ENCODE measurements at regions not wholly inside any gene's neighbourhood (a gene's known extent, or its start where the extent isn't known, plus 50 kb on each side); places are given as distances from the start of the nearest gene placed in this dataset.
"Not testable (repeated sequence)": the region's sequence is repeated elsewhere in the genome, so short reads cannot be mapped to it uniquely, and the experiment has no call there.

DNA sequence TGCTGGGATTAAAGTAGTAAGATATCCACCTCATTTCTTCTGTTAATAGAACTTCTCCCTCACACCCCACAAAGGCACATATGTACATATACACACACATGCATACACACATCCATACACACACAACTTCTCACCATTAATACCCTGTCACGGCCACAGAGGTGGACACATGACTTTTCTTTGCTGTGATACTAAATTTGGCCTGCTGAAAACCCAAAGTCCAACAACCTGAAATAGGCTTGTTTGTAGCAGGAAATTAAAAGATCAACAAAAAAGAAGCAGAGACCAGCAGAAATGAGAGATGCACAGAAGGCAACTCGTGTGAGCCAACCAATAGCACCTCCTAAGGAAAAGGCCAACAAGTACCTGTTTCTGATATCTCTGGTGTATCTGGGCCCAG, 128.7 kb upstream of the PCGF5 start:
- no peak for DNase-seq

DNA sequence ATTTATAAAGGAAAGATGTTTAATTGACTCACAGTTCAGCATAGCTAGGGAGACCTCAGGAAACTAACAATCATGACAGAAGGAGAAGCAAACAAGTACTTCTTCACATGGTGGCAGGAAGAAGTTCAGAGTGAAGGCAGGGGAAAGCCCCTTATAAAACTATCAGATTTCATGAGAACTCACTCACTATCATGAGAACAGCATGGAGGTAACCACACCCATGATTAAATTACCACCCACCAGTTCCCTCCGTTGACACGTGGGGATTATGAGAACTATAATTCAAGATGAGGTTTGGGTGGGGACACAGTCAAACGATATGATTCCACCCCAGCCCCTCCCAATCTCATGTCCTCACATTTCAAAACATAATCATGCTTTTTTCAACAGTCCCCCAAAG, 124.2 kb upstream of the PCGF5 start:
- no peak for DNase-seq

DNA sequence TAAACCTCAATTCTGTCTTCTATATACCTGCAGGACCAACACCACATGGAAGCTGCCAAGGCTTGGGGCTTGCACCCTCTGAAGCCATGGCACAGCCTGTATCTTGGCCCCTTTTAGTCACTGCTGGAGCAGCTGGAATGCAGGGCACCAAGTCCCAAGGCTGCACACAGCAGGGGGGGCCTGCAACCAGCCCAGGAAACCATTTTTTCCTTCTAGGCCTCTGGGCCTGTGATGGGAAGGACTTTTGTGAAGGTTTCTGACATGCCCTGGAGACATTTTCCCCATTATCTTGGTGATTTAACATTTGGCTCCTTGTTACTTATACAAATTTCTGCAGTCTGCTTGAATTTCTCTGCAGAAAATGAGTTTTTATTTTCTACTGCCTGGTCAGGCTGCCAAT, 123.2 kb upstream of the PCGF5 start:
- DNase-seq = no peak

DNA sequence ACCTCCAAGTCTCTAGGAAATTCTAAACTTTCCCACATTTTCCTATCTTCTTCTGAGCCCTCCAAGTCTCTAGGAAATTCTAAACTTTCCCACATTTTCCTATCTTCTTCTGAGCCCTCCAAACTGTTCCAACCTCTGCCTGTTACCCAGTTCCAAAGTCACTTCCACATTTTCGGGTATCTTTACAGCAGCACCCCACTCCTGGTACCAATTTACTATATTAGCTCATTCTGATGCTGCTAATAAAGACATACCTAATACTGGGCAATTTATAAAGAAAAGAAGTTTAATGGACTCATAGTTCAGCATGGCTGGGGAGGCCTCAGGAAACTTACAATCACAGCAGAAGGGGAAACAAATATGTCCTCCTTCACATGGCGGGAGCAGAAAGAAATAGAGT, 122.4 kb upstream of the PCGF5 start:
- not testable (repeated sequence) for DNase-seq

DNA sequence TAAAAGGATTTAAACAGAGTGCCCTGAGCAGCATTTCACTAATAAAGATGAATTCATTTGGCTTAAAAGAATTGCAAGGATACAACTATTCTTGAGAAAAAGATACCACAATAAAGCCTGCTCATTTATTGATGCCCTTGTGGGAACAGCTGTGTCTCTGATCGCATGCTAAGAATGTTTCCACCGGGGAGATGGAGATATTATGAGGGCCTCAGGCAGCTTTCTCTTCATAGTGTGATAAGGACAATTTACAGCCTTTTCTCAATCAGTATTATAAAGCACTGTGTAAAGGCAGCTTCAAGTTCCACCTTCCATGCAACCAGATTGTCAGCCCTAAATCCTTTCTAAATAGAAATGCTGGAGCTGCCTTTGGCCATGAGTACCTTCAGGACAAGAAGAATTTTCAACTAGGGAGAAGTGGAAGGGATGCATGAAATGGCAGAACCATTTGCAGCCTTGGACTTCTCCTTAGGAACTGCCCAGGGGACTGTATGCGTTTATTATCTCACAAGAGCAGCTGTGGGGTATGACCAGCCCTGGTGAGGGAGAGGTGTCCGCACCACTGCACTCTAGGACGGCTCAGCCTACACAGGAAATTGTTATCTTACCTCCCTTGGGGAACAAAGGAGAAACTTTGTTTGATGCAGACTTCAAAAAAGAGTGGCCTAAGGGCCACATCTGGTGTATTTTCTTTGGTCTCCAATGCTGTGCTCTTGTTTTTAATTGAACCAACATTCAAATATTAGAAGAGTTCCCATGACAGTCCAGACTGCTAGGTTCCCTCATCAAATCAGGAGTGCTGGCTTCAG, 116.9 kb upstream of the PCGF5 start:
- DNase-seq = no peak

DNA sequence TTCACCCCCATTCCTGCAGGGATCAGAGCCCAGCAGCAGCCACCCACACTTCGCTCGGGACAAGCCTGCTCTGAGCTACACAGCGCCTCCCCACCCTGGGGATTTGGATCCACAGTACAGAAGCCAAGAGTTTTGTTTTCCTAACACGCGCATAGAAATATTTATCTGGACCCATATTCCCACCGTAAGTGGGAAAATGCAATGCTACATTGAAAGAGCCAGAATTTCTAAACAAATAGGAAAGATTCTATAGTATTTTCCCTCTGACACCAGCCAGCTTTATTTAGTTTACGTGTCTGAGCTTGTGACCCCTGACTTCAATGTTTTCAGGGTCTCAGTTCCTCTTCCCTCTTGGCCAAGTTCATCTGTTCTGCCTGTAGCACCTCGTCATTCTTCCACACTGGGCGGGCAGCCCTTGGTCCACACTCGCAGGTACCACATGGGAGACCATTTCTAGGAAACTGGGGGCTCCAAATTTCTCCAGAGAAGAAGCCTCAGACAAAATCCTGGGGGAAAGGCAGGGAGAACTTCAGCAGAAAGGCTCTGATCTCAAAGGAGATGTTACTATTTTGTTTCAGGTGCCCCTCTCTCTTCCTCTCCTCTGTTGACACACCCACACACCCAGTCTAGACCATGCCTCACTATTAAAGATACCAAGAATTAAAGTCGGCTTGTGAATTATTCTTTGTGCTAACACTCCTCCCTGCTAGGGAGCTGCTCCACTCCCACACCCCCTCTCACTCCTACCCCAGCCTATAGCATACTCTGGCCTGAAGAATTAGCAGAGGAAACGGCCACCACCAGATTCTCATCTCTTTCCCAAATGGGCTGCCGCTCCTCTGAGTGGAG, 116.0 kb upstream of the PCGF5 start:
- DNase-seq = no peak

DNA sequence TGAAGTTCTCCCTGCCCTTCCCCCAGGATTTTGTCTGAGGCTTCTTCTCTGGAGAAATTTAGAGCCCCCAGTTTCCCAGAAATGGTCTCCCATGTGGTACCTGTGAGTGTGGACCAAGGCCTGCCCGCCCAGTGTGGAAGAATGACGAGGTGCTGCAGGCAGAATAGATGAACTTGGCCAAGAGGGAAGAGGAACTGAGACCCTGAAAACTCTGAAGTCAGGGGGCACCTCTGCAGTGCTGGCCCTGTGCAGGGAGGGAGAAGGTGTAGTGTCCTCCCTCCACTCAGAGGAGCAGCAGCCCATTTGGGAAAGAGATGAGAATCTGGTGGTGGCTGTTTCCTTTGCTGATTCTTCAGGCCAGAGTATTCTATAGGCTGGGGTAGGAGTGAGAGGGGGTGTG, 115.2 kb upstream of the PCGF5 start:
- DNase-seq = no peak

DNA sequence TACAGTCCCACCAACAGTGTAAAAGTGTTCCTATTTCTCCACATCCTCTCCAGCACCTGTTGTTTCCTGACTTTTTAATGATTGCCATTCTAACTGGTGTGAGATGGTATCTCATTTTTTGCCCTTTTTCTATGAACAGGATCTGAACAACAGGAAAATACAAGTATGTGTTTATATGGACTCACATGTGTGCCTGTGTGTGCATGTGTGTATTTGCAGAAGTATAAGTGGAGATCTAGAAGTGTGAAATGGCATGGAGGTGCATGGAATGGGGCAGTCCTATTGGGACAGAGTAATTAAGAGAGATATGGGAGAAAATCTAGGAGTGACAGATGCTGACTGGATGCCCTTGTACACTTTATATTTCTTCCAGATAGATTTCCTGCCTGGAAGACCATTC, 111.6 kb upstream of the PCGF5 start:
- no peak for DNase-seq

DNA sequence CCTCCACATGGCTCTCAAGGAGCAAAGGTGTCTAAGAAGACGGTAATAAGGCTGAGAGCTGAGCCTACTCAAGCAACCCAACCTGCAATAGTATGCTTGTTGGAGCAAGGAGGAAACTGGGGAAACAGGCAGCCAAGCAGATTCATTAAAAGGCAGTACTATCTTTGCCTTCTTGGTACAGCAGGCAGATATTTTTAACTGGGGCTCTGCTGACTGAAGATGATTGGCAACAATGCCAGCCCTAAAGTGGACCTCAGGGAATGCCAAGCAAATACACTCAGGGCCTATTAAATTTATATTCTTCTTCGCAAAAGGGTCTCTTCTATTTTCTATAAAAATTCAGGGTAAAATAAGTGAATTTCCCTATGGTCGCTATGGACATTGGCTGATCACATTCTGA, 109.4 kb upstream of the PCGF5 start:
- no peak for DNase-seq

DNA sequence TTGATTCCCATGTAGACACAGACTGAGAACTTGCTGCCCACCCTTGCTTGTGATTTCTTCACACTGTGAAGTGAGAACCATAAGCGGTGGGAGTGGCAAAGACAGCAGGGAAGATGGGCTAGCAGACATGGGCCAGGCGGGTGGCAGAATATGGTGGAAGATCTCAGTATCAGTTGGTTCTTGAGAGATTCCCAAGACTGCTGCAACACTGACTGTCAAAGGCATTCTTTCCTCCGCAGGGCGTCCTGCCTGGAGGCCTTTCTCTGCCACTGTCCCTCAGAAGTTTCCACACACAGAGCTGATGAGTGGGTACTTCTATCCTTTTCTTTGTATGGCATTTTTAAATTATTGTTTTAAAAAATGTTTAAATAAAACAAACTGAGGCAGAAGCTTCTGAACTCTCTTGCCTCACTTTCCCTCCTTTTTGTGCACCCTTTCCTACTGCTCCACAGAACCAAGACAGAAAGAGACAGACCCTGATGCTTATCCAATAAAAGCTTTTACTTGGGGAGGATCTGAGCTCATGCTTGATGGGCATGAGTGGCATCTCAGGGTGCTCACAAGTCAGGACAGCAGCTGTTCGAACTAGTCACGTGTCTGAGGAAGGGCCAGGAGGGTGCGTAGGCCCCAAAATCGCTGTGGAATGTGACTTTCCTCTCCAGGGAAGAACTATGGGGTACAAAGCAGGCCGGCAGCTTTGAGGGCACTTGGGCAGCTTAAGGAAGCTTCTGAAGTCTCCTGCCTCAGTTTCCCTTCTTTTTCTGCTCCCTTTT, 104.7 kb upstream of the PCGF5 start:
- DNase-seq = no peak

DNA sequence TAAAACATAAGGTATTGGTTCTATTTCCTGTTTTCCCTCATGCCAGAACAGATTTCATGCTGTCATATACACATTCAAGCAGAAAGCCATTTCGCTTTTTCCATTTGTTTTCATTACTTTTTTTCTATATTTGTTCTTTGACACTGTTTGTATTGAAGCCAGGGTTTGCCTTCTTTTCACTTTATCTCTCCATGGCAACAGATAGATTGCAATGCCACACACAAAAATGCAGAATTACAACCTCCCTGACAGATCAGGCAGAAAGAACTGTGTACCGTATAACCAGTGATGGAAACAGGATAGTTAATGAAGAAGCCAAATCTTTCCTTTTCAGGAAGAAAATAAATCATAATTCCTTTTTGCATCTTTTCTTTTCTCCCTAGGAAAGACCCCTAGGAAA, 103.0 kb upstream of the PCGF5 start:
- DNase-seq = no peak

DNA sequence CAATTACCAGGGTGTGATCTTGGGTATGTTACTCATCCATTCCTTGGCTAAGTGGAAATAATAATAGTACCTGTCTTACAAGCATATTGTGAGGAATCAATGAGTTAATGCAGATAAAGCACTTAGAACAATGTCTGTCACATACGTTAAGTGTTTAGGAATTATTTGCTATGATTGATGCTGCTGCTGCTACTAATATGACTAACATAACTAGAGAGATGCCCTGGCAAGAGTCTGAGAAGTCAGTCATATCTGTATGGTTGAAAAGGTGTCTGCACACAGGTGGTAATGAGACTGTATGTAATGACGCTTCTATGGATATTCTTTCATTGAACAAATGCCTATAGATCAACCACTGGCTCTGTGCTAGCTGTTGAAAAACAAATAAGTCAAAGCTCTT, 100.1 kb upstream of the PCGF5 start:
- no peak for DNase-seq

DNA sequence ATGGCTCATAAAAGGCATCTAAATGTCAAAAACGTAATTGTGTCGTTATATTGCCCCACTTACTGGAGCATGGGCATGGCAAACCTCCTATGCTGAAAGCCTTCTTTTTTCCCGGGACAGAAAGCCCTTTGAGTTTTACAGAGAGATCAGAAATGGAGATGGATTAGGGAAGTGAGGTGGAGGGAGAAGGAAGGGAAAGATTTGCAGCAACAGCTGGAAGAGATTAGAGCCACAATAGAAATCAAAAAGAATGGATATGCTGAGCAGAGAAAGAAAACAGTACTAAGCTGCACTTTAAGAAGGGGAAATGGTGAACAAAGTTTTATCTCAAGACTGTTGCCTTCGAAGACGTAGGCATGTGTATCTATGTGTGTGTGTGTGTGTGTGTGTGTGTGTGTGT, 97.2 kb upstream of the PCGF5 start:
- DNase-seq = no peak

DNA sequence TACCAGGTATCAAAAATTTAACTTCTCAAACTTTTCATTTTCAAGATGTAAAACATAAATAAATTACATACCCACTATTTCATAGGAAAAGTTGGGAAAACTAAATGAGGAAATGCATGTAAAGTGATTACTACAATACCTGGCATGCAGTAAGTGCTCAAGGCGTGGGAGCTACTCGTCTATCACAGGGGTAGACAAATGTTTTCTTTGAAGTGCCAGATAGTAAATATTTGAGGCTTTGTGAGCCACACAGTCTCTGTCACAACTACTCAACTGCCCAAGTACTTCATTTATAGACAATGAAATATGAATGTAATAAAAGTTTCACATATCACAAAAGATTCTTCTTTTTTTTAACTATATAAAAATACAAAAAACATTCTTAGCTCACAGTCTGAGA, 96.4 kb upstream of the PCGF5 start:
- DNase-seq = no peak

DNA sequence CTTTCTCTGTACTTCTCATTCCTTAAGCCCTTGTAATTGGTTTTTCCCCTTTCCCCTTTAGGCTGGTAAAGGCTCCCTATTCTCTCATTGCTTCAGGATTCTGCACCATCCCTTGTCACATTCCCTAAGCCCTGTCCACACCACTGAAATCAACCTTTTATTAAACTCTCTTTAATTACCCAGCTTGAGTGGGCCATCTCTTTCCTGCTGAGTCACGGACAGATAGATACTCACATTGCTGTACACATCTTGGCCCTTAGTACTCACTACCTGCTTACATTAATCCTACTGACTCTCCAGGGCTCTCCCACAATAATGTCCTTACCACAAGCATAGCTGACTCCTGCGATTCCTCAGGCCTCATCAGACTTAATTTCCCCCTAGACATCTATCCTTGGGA, 94.0 kb upstream of the PCGF5 start:
- DNase-seq = no peak

DNA sequence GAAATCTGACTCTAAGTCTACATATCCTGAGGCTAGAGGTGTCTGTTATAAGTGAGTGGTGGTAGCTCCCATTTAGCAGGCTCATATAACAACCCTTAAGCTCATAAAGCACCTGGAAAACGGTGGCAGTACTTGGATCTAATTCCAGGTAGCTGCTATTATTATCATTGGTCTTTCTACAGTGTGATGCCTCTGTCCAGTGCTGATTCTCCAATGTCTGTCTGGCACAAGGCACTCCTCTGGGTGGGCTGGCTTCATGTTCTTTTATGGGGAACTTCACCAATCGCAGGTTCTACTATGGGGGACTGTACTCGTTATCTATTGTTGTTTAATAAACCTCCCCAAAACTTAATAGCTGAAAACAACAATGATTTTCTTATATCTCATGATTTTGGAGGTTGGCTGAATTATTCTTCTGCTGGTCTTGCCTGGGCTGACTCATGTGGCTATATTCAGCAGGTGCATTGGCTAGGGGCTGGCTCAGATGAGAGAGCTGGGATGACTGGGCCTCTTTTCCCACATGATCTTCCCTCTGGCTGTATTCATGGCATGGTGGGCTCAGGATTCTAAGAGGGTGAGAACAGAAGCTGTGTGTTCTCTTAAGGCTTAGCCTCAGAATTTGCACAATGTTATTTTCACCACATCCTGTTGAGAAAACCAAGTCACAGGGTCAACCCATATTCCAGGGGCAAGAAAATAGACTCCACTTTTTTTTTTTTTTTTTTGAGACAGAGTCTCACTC, 93.0 kb upstream of the PCGF5 start:
- DNase-seq = no peak

DNA sequence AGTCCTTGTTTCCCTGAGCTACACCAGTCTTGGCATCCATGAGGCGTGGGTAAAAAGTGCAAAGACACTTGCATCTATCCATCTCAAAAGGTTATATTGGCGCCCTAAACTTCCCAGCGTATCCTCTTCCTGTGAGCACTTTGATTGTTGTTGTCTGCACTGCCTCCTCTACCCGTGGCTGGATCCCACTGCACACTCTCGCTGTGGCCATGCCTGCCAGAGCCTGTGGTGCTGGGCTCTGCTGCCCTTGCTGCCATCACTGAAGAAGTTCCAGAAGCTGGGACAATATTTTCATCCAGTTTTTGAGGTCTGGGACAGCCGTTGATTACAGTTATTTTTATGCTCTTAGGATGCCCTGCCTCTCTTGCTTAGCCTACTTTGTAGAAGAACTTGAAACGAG, 85.3 kb upstream of the PCGF5 start:
- no peak for DNase-seq

DNA sequence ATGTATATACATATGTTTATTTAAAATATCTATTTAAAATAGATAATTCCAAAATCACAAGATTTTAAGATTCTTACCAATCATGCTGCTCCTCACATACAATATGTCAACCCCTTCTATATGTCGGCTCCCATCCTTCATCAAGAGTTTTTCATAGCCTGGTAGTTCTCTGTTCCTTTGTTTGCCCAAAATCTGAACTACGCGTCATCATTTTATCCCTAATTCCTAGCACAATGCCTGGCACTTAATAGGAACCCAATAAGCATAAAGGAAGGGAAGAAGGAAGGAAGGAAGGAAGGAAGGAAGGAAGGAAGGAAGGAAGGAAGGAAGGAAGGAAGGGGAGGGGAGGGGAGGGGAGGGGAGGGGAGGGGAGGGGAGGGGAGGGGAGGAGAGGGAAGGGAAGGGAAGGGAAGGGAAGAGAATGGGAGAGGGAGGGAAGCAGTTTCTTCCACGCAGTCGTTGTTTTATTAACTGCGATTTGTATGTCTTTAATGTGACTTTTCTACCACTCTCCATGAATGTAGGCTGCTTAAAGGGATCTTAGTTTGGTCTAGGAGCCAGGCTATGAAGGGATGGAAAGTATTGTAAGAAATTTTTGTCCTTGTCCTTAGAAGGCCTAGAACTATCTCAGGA, 83.3 kb upstream of the PCGF5 start:
- DNase-seq = no peak

DNA sequence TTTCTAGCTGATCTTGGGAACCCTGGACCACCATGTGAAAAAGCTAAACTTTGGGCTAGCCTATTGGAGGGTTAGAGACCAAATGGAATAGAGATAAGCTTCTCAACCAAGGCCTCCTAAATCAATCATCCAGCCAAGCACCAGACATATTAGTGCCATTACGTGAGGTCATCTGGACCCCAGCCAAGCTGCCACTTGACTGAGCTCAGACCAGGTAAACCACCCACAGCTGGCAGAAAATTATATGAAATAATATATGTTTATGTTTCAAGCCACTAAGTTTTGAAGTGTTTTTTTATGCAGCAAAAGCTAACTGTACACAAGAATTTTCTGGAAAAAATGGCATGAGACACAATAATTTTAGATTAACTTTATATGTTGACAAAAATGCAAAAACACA, 82.6 kb upstream of the PCGF5 start:
- DNase-seq = no peak

DNA sequence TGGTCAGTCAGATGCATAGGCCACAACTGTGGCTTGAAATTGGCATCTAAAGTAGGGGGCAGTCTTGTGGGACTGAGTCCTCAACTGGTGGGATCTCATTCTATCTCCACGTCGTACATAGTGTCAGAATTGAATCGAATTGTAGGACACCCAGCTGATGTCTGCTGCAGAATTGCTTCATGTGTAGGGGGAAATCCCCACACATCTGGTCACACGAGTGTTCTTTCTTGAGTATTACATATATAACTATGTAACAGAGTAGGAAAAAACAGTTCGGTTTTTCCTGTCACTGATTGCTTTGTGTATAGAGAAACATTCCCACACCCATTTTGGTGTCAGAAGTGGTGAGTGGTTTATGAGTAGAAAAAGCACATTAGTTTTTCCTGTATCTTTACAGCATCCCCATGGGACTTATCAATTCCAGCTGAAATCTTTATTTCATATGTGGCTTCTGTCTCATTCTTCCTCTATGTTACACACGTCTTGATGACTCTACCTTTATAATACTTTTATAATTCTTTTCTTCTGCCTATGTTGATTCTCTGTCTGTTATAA, 79.4 kb upstream of the PCGF5 start:
- DNase-seq = no peak

DNA sequence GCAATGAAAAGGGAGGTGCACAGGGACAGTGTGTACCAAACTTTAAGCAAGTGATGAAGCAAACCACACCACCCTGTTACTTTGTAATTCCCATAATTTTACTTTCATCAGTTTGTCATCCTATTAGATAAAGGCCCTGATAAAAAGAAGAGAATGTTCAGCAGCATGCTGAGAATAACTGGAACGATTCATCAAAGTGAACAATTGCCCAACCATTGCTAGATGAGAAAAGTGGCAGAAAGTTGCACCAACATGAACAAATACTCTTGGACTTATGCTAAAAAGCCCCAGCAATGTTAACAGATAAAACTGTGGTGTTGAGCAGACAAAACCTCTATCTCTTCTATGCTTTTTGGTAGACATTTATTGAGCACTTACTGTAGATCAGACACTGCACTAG, 75.5 kb upstream of the PCGF5 start:
- DNase-seq = no peak

DNA sequence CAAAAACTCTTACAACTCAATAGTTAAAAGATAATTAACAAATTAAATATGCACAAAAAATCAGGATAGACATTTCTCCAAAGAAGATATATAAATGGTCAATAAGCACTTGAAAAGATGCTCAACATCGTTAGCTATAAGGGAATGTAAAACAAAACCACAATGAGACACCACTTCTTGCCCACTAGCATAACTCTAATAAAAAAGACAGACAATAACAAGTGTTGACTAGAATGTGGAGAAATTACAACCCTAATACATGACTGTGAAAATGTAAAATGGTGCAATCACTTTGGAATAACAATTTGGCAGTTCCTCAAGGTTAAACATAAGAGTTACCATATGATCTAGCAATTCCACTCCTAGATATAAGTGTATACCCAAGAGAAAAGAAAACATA, 74.3 kb upstream of the PCGF5 start:
- no peak for DNase-seq
